Testis (tissue), 2 donors: ENCODE measurements at regions not wholly inside any gene's neighbourhood (a gene's known extent, or its start where the extent isn't known, plus 50 kb on each side); places are given as distances from the start of the nearest gene placed in this dataset.

Experiments used
- CTCF ChIP-seq, 3 experiments: fragments of 450-650 bp in 2 of 3; fragments of 200-600 bp in 1 of 3; sonication (generic) in 1 of 3; IDR thresholded peaks; one replicate each; pipeline ENCODE4 v1.5.1; 2016 to 2019; ENCODE audit warnings: antibody characterized with exemption in 3 of 3, mild to moderate bottlenecking in 2 of 3, moderate library complexity in 1 of 3
- POLR2A ChIP-seq: fragments of 450-650 bp; IDR thresholded peaks from one replicate; pipeline ENCODE4 v1.6.1; 2017; ENCODE audit warnings: antibody characterized with exemption, mild to moderate bottlenecking, moderate library complexity

- TF ChIP-seq CTCF (IDR thresholded peaks at IDR 0.05) (no peak), POLR2A (no peak)
Measured at GRCh38 chr5:159518371-159518770, 188.1 kb upstream of the IL12B start.
